OCI-LY1 (cell line): ENCODE measurements at regions not wholly inside any gene's neighbourhood (a gene's known extent, or its start where the extent isn't known, plus 50 kb on each side); places are given as distances from the start of the nearest gene placed in this dataset.

Experiments used
- H2AFZ ChIP-seq: fragments of 200-600 bp; sonication (generic), shearing (Covaris generic); 2 replicates; pipeline ENCODE4 v1.6.0; 2014; ENCODE audit warnings: antibody characterized with exemption, mild to moderate bottlenecking, low read length
- H3F3A ChIP-seq: fragments of 200-600 bp; sonication (generic), shearing (Covaris generic); 2 replicates; pipeline ENCODE4 v1.6.0; 2014; ENCODE audit warnings: mild to moderate bottlenecking, antibody characterized with exemption, low read length, moderate library complexity; ENCODE audit not compliant: insufficient read depth
- H3K27ac ChIP-seq: fragments of 200-600 bp; sonication (generic); 2 replicates; pipeline ENCODE4 v1.5.1; 2014; ENCODE audit warnings: low read length, mixed run types, mild to moderate bottlenecking, low read depth; ENCODE audit not compliant: poor library complexity, severe bottlenecking
- H3K27me3 ChIP-seq: fragments of 200-600 bp; sonication (generic); 2 replicates; pipeline ENCODE4 v1.6.0; 2014; ENCODE audit warnings: antibody characterized with exemption, mild to moderate bottlenecking, low read length, moderate library complexity; ENCODE audit not compliant: insufficient read depth
- H3K36me3 ChIP-seq: fragments of 200-600 bp; sonication (generic); 2 replicates; pipeline ENCODE4 v1.6.1; 2014; ENCODE audit warnings: mild to moderate bottlenecking, antibody characterized with exemption, low read length, moderate library complexity, mixed read lengths; ENCODE audit not compliant: insufficient read depth
- H3K4me1 ChIP-seq: fragments of 200-600 bp; sonication (generic); 2 replicates; pipeline ENCODE4 v1.5.1; 2014; ENCODE audit warnings: mild to moderate bottlenecking, low read length, moderate library complexity; ENCODE audit not compliant: insufficient read depth, severe bottlenecking
- H3K4me2 ChIP-seq: fragments of 200-600 bp; sonication (generic), shearing (Covaris generic); 2 replicates; pipeline ENCODE4 v1.6.1; 2014; ENCODE audit warnings: low read length
- H3K4me3 ChIP-seq: fragments of 200-600 bp; sonication (generic); 2 replicates; pipeline ENCODE4 v1.5.1; 2014; ENCODE audit warnings: low read length, low read depth, mild to moderate bottlenecking, mixed read lengths; ENCODE audit not compliant: poor library complexity, severe bottlenecking
- H3K79me2 ChIP-seq: fragments of 200-600 bp; shearing (Covaris generic); 2 replicates; pipeline ENCODE4 v1.6.1; 2016; ENCODE audit warnings: mixed run types, low read length, mixed read lengths; ENCODE audit not compliant: insufficient read depth
- H3K9ac ChIP-seq: fragments of 200-600 bp; sonication (generic), shearing (Covaris generic); 2 replicates; pipeline ENCODE4 v1.6.1; 2014; ENCODE audit warnings: mild to moderate bottlenecking, low read length, mixed read lengths
- H3K9me2 ChIP-seq: fragments of 200-600 bp; sonication (generic), shearing (Covaris generic); 2 replicates; pipeline ENCODE4 v1.6.1; 2014; ENCODE audit warnings: low read depth, mild to moderate bottlenecking, low read length, mixed read lengths
- H3K9me3 ChIP-seq: fragments of 200-600 bp; shearing (Covaris generic); 2 replicates; pipeline ENCODE4 v1.6.1; 2014; ENCODE audit warnings: low read length, mixed read lengths
- H4K20me1 ChIP-seq: fragments of 200-600 bp; sonication (generic), shearing (Covaris generic); 2 replicates; pipeline ENCODE4 v1.6.0; 2016; ENCODE audit warnings: mild to moderate bottlenecking, low read length; ENCODE audit not compliant: insufficient read depth
- CTCF ChIP-seq: fragments of 200-600 bp; sonication (generic), shearing (Covaris generic); IDR thresholded peaks from 2 replicates; pipeline ENCODE4 v1.5.1; 2017; ENCODE audit warnings: mild to moderate bottlenecking, antibody characterized with exemption, low read length, moderate library complexity, mixed read lengths
- EZH2 ChIP-seq: fragments of 200-600 bp; sonication (generic), shearing (Covaris generic); IDR thresholded peaks from 2 replicates; pipeline ENCODE4 v1.8.0; 2017; ENCODE audit warnings: borderline replicate concordance, mixed run types, mild to moderate bottlenecking, antibody characterized with exemption, low read length, moderate library complexity, mixed read lengths

- Histone ChIP-seq H4K20me1 (no peaks in the 10 kb centered on the region), H3K4me2 (peak overlapping the region; percentile 54), H3K27me3 (no peaks in the 10 kb centered on the region), H3K9me2 (no peaks in the 10 kb centered on the region), H3K36me3 (no peaks in the 10 kb centered on the region), H3K79me2 (no peaks in the 10 kb centered on the region), H3K9me3 (no peaks in the 10 kb centered on the region), H2AFZ (no peak overlapping the region), H3K27ac (peak overlapping the region; percentile 89), H3K9ac (peak overlapping the region; percentile 47; the same call in 1 of the 2 replicates), H3K4me3 (peak overlapping the region; percentile 32), H3F3A (no peaks in the 10 kb centered on the region), H3K4me1 (peaks cover 36% of the 10 kb centered on the region)
- no peak for TF ChIP-seq CTCF
- no peak for TF ChIP-seq EZH2
Measured at GRCh38 chrX:115939070-115939469, 231.5 kb upstream of the AGTR2 start.

- no peaks in the 10 kb centered on the region for H3K27me3 ChIP-seq
- no peaks in the 10 kb centered on the region for H4K20me1 ChIP-seq
- no peaks in the 10 kb centered on the region for H3K9me3 ChIP-seq
- H3K36me3 ChIP-seq, result no peaks in the 10 kb centered on the region
- no peak overlapping the region for H2AFZ ChIP-seq
- H3K79me2 ChIP-seq, result no peaks in the 10 kb centered on the region
- H3K9me2 ChIP-seq, result no peaks in the 10 kb centered on the region
- peak overlapping the region; percentile 56 for H3K9ac ChIP-seq
- H3K4me2 ChIP-seq, result peak overlapping the region; percentile 63; the same call in 1 of the 2 replicates
- no peaks in the 10 kb centered on the region for H3F3A ChIP-seq
- H3K4me1 ChIP-seq, result peaks cover 36% of the 10 kb centered on the region
- peak overlapping the region; percentile 89 for H3K27ac ChIP-seq
- peak overlapping the region; percentile 22 for H3K4me3 ChIP-seq
- TF ChIP-seq EZH2 (no peak), CTCF (no peak)
Measured at GRCh38 chrX:115939636-115940160, 230.8 kb upstream of the AGTR2 start.

GRCh38 chrX:115940348-115940747 is 230.2 kb upstream of the AGTR2 start:
- Histone ChIP-seq H3K4me3 (no peak overlapping the region), H3K27me3 (no peaks in the 10 kb centered on the region), H3F3A (no peaks in the 10 kb centered on the region), H3K9me2 (no peaks in the 10 kb centered on the region), H4K20me1 (no peaks in the 10 kb centered on the region), H3K4me1 (peaks cover 37% of the 10 kb centered on the region), H3K79me2 (no peaks in the 10 kb centered on the region), H3K9me3 (no peaks in the 10 kb centered on the region), H3K36me3 (no peaks in the 10 kb centered on the region), H3K27ac (peak overlapping the region; percentile 89), H3K4me2 (peak overlapping the region; percentile 63), H2AFZ (no peak overlapping the region), H3K9ac (peak overlapping the region; percentile 56; the same call in 1 of the 2 replicates)
- TF ChIP-seq CTCF (no peak), EZH2 (no peak)
